Activated CD4-positive, alpha-beta T cell treated with anti-CD3 and anti-CD28 coated beads, Interleukin-2, amount 50 U/mL, for 48 hours (primary cell): ENCODE measurements at regions not wholly inside any gene's neighbourhood (a gene's known extent, or its start where the extent isn't known, plus 50 kb on each side); places are given as distances from the start of the nearest gene placed in this dataset.

Source experiments
- DNase-seq, 2 experiments: peaks; one replicate each; pipeline ENCODE4 v3.0.0-alpha.2; 2020

DNA sequence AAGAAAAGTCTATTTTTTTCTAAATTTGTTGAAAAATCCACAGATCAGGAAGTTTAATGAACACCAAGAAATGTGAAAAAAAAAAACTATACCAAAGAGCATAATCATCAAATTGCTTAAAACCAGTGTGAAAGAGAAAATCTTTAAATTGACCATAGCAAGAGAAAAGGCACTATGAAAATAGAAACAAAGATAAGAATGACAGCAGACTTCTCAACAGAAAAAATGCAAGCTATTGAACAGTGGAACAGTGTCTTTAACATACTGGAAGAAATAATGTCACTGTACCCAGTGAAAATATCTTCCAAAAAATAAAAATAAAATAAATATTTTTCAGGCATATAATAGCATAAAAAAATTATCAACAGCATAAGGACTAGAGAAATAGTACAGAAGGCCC lies 243.0 kb upstream of the GJB5 start:
- no peak for DNase-seq

DNA sequence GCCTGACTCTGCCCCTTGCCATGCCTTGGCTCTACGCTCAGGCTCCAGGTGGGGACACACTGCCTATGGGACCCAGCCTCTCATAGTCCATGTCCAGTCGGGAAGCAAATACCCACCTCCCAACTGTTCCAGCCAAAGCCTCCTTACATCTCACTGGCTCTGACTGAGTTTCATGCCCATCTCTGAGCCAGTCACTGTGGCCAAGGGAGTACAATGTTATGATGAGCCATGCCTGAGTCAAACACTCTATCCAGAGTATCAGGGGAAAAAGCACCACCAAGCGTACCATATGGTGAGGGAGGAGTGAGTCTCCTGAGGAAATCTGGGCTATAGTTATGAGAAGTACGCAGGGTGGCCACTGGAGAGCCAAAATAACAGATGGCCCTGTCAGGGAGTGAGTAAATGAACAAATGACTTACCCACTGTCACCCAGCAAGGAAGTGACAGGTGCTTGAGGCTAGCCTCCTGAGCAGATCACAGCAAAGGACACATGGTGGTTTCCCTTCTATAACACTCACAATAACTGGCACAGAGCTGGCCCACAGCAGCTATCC lies 236.6 kb upstream of the GJB5 start:
- no peak for DNase-seq

DNA sequence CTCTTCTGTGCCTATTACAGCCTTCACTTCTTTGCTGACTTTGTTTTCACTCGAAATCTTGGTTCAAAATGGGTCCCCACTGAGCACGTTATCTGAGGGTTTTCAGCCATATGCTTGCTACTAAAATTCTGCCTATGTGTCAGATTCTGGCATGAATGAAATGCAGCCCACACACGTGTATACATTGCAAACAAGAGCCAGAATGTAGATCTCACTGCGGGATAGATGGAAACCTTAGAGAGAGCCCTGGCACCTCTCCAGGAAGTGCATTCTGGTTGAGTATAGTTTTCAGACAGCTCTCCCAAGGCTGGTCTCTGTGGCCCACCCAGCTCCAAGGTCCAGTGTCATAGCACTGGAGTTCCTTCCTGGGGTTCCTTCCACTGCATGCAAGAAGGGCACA lies 234.7 kb upstream of the GJB5 start:
- DNase-seq: no peak

DNA sequence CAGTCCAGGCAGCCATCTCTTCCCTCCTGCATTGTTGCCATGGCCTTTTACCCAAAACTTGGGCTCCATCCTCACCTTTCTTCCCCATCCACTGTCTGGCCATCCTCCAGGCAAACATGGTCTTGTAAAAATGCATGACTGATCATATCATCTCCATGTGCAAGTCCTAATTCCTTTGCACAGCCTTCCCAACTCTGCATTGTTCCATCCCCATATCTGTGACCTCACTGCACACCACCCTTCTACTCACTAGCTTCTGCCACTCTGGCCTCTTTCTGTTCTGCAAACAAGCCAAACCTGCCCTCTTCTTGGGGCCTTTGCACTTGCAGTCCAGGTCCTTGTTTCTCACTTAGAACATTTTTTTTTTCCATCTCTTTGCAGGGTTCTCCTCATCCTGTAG lies 230.1 kb upstream of the GJB5 start:
- no peak for DNase-seq

DNA sequence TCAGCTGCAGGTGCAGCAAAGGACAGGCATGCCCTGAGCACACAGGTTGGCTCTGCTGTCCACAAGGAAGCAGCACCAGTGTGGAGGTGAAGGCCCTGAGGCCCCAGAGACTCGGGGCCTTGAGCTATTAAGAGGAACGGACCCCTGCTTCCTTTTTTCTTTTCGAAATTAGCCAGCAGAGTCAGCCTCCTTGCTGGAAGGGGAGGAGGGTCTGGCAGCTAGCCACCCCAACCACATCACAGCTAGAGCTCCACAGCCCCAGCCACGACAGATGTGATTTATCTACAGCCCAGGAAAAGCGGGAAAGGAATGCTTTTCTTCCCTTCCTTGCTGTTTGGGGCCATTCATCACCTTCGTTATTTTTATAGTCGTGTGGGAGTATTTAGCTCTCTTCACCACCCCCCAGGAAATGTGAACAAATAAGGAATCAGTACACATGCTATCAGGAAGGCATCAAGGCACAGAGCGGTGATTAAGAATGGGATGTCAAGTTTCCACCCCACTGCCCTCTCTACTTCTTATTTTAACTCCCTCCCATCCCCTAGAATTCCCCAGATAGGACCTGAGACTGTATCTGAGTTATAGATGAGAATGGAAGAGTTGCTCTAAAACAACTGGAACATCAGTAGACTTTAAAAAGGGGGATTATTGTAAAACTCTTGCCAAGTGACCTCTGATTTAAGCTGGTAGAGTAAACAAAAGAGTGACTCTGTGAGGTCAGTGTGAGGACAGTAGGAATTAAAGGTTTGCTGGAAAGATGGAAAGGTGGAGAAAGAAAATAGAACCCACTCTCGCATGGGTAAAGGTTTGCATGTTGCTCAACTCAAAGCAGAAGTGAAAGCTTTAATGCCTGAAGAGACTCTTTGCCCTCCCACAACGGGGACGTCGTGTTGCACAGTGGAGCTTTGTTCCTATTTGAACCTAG lies 224.7 kb upstream of the GJB5 start:
- DNase-seq: no peak

DNA sequence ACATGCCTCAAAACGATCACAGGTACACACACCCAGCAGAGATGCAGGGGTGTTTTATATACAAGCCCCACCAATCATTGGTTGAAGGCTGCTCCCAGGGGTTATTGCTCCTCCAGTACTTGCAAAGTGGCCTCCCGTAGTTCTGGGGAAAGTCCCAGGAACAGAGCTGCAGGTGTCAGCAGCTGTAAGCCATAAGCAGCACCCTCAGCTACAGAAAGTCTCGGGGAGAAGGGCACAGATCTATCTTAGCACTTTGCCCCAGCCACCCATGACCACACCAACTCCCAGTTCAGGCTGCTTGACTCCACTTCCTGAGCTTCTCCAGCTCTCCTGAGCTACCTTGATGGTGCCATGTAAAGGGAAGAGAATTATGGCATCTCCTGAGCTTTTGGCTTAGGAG lies 222.7 kb upstream of the GJB5 start:
- DNase-seq: no peak

DNA sequence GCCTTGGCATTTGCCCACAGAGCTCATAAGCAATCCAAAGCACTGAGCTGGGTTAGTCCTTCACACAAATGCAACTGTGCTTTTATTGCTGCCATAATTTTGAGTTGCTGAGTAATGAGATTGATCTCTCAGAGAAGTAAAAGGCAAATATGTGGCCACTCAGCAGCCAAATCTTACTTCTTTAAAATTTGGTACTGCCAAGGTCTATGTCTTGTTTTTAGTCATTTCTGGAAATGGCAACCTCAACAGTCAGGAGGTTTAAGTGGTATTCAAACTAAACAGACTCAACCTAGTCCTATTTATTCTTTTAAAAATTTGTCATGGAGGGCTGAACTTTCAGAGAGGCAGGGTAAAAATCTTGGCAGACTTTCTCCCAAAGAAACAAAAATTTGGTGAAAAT lies 216.4 kb upstream of the GJB5 start:
- no peak for DNase-seq

DNA sequence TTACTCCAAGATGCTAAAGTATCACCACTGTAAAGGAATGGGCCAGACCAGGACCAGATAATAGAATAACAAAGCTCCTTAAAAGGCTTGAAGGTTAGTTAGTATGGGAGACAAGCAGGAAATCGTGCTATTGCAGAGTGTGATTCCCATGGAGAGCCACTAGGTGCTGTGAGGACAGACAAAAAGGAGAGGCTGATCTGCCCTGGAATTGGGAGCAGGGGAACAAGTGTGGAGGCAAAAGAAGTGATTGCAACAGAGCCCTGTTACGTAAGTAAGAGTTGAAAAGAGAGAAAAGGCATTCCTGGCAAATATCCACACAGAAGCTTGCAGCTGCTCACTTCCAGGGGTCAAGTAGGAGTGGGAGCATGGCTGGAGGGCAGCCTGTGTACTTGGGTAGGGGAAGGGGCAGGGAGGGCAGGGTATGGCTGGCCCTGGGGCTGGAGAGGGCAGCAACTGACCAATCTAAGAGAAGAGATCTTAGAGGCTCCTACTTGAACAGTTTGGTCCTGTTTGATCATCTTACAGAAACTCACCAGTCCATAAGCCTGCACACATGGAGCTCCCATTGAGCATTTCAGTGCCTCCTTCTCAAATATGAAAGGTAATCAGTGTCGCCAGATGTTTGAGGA lies 207.7 kb upstream of the GJB5 start:
- no peak for DNase-seq

DNA sequence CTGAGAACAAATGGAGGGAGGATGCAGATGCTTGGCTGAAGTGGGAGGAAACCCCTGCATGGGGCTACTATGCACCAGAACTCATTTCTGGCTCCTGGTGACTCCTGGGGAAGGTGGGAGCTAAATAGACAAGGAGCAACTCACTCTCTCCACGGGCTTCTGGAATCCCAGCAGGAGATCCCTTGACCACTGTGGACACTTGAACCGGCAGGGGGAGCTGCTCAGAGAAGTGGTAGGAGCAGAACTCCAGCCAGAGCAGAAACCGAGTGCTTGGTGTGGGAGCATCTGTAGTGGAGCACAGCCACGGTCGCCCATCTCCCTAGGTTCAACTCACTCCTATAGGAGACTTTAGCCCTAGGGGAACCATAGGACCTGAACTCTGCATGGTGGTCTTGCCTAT lies 205.6 kb upstream of the GJB5 start:
- DNase-seq: peak; percentile 10 to 12

DNA sequence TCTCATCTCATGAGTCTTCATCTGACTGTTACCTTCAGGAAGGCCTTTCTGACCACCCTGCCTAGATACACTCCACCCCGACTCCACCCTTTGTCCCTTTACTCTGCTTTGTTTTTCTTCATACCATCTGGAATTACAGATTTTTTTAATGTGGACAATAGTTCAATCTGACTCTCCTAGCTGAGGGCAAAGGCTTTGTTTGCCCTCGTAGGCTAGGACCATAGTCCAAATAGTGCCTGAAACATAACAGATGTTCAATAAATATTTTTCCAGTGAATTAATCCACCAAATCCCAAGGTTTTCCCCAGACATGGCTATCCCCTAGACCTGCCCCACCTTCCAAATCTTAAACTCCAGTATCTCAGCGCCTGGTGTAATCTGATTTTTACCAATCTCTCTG lies 176.5 kb upstream of the GJB5 start:
- DNase-seq: no peak

DNA sequence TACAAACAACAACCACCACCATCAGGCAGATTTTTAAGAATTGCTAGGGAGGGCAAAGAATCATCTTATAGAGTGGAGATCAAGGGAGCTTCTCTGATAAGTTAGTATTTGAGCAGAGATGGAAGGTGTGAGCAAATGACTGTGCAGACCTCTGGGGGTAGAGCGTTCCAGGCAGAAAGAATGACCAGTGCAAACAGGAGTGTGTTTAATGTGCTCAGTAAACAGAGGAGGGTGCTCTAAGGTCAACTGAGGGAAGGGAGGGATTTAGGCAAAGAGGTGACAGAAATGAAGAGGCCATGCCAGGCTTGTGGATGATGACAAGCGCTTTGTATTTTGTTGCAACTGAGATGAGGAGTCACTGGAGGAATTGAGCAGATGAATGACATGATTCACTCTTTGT lies 172.5 kb upstream of the GJB5 start:
- DNase-seq: no peak

DNA sequence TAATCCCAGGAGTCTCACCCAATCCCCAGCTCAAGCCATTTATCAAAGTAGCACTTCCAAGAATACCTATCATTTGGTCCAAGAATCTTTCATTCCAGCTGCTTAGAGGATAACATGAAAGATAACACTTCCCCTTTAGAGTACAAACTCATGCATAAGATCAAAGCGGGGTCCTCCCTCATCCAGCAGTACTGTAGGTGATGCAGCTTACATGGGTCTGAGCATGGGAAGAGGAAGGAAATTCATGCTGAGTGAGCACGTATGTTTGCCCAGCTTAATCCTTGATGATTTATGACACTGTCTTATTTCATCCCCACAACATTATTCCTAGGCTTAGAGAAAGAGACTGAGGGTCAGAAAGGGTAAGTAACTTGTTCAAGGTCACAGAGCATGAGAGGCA lies 167.1 kb upstream of the GJB5 start:
- DNase-seq: no peak

DNA sequence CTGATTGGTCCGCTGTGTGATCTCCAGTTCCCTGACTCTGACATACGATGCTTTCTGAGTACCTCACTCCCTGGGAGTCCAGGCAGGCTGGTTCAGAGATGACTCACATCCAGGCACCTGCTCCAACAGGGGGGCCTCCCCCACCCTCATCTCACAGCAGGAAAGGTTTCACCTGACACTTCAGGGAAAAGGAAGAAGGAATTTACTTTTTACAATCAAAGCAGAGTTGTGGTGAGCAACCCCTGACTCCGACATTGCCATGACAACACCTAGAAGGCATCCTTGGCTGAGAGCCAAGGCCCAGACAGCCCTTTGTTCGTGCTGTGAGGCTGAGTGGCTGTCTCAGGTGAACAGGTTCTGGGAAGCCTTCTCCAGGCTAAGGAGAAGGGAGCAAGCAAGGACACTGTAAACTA lies 164.6 kb upstream of the GJB5 start:
- DNase-seq: no peak

DNA sequence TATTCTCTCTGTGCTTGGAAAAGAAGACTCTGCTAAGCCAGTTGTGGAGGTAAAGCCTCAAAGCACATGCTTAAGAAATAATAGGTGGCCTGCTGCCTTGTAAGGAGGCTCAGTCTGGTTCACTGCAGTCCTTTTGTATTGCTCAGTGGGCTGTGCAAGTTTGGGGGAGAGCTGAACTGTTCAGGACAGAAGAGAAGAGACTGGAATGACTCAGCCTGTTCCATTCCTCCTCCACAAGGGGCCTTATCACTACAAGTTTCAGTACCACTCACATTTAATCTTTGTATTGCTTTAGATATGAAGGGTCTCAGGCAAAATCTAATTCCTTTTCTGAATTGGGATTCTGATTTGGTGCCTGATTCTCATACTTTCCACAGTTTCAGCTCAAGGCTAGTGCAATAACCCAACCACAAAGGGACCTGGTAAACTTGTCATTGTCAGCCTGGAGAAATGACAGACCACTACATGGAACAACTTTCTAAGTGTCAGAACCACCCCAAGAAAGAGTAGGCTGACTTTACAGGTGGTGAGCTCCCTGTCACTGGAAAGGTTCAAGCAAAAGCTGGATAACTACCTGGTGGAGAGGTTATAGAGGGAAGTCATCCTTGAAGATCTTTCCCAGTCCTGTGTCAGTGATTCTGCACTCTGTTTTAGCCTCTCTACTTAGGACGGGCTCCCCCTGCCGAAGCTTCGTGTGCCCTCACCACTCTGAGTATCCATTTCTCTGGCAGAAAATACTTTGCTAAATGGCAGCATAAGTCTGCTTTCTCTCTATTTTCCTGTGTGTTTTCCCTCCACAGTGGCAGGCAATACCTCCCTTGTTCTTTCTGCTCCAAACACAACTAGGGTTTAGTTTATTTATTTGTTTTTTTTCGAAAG lies 162.9 kb upstream of the GJB5 start:
- DNase-seq: no peak

DNA sequence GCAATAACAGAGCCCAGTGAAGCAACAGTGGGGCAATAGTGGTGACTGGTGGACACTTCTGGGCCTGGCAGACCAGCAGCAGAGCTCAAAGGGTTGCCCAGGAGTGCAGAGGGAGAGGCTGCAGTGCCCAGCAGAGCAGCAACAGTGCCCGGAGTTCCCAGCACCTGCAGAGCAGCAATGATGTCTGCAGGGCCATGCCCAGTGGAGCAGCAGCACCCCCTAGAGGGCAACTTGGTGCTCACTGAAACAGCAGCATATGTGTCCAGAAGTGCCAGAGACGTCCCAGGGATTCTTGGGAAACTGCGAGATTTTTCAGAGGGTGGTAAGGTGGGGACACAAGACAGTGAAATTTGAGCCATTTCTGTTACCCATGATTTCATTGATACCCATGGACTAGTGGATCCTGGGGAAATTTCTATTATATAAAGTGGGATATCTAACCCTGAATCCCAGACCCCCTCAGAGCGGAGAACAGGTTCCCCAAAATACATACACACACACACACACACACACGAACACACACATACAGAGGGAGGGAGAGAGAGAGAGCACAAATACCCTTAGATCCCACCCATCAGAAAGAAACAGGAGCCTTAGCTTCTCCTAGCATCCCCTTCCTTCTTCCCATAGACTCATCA lies 156.9 kb upstream of the GJB5 start:
- peak; percentile 70 to 78 for DNase-seq

DNA sequence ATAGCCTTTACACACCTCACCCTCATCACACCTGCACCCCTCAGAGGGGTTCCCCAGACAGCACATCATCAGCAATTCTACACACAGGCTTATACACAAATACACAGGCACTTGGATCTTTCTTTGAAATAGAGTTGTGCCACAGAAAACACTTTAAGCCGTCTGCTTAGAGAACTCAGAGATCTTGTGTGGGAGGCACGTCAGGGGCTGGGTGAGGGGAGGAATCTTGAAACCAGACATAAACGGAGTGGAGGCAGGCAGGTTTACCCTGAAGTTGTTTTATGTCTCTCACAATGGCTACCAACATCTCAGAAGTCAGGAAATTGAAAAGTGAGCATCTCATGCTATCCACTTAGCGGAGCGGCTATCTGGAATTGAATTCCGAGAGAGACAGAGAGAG lies 151.9 kb upstream of the GJB5 start:
- DNase-seq: no peak

DNA sequence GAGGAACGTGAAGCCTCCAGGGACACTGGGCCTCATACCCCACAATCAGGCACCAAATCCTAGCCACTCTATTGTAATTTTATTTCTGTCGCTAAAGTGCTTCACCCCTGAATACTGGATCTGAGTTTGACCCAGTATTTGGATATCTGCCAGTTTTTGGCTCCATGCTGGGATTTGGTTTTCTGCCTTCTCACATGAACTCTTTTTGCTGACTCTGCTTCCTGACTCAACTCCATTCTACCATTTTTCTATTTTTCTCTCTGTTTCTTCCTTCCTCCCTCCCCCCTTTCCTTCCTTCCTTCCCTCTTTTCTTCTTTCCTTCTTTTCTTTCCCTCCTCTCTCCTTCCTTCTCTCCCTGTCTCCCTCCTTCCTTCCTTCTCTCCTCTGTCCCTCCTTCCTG lies 151.3 kb upstream of the GJB5 start:
- no peak for DNase-seq

DNA sequence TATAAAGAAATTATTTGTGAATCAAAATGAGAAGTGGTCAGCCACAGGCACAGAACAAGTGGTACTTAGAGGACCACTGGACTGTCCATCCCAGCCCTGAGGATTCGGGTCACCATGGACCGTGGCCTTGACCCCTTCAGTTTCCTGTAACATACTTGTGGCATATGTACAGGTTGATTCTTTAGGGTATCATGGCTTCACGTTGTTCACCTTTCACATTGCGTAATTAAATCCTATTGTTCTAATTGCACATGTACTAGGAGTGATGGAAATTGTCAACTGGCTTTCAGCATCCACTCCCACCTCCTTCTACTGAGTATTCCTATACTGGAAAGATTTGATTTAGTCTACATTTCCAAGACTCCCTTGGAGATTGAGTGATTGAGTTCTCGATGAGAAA lies 148.3 kb upstream of the GJB5 start:
- DNase-seq: no peak

DNA sequence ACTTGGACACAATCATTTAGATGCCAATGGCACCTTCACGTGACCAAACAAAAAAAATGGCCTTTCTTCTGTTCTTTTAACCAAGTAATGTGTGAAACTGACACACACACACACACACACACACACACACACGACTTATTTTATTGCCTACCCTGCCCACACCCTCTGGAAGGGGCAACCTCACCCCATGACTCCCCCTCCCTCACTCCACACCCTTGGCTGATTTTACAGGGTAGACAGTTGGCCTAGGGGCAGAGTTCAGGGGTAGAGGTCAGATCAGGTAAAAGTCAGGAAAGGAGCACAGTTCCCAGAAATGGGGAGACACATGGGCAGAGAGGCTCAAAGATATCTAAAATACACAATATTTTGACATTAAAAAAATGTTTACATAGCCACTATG lies 144.8 kb upstream of the GJB5 start:
- no peak for DNase-seq

DNA sequence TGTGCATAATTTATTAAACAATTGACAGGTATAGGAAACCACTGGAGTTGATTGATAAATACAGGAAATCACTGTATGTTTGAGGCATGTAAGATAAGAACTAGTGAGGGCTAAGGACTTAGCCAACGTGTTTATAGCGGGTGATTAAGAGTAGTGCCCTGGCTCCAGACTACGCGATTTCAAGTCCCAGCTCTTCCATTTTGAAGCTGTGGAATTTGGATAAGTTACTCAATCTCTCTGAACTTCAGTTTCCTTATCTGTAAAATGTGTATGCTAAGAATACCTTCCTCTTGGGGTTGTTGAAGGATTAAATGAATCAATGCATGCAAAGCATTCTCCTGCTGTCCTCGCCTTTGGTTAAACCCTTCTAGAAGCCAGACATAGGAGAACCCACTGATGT lies 143.3 kb upstream of the GJB5 start:
- no peak for DNase-seq

DNA sequence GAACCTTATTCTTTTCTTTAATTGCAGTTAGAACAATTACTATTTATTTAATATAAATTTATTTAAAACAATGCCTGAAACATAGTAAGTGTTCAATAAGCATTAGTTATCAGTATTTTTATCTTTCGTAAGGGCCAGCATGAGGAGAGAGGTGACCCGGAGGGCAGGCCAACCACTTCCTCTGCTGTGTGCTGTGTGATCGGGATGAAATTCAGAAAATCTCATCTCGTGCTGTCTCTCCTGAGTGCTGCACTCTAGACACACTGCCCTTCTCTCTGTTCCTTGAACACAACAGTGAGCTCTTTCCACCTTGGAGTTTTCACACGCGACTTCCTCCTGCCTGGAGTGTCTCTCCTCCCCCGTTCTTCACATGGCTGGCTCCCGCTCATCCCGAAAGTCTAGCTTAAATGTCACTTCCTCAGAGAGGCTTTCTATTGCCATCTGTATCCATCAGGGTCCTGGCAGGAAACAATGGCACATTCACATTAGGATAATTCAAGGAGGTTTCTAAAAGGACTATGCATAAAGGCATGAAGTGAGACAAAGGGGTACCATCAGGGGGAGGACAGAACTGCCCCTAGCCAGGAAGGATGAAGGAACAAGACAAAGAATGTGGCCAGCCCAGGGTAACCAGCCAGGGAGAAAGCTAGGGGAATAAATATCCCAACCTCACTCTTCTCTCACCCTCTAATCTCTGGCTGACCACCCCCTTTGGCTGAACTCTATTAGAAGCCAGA lies 142.6 kb upstream of the GJB5 start:
- no peak for DNase-seq
